NCI-H146 treated with DMSO at 0.1 percent for 48 hours (cell line): ENCODE measurements at regions not wholly inside any gene's neighbourhood (a gene's known extent, or its start where the extent isn't known, plus 50 kb on each side); places are given as distances from the start of the nearest gene placed in this dataset.
"Not testable (repeated sequence)": the region's sequence is repeated elsewhere in the genome, so short reads cannot be mapped to it uniquely, and the experiment has no call there.

Experiments
- DNase-seq: peaks from one replicate; lab custom pipeline; 2025; ENCODE audit not compliant: unreplicated experiment; lab: John Stamatoyannopoulos, UW

GRCh38 chr9:42325142-42325541, 141.7 kb downstream of the SPATA31A6 start:
- not testable (repeated sequence) for DNase-seq

- not testable (repeated sequence) for DNase-seq
Measured at GRCh38 chr9:42325561-42325960, 142.1 kb downstream of the SPATA31A6 start.

DNA sequence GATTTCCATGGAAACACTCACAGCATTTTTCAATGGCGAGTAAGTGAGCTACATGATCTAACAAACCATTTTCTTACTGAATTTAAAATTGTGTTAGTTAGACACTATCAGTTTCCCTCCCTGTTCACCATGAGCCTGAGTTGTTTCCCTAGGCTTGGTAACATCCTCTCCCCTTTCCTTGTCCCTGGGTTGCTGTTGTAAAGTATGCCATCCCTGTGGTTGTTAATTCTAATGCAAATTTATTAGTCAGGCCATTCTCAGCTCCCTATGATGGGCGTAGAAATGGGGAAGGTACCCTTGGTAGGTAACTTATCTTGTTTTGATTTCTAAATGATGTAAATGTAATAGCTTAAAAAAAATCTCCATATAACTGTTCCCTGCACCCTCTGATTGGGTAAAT, 143.0 kb downstream of the SPATA31A6 start:
- not testable (repeated sequence) for DNase-seq

GRCh38 chr9:42335342-42335741, 151.9 kb downstream of the SPATA31A6 start:
- DNase-seq: not testable (repeated sequence)

DNA sequence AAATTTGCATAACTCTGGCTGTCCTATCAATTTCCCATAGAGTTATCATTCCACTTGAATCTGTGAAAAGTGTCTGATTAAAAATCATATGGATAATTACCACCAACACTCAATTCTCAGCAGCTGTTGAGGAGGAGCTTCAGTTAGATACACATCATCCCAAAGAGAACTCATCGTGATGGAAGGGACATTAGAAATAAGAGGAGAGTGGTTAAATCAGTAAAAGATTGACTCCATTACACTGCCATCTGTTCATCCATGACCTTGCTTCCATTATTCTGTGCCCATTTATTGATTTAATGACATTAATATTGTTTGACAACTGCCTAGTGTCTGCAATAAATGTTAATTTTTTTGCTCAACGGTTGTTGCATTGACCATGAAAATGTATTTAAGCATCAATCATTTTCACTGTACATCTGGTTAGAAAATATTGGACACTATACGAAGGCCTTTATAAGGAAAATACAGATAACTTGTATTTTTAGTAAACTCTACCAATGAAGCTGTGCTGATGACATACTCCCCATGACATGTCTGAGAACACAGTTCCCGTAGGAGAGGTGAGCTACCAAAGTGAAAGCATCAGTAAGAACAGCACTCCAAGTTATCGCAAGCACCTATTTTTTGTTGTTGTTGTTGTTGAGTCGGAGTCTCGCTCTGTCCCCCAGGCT, 152.7 kb downstream of the SPATA31A6 start:
- peak; percentile 51 for DNase-seq

GRCh38 chr9:42338275-42338674, 154.8 kb downstream of the SPATA31A6 start:
- not testable (repeated sequence) for DNase-seq

- not testable (repeated sequence) for DNase-seq
Measured at GRCh38 chr9:42339671-42340434, 156.4 kb downstream of the SPATA31A6 start.

DNA sequence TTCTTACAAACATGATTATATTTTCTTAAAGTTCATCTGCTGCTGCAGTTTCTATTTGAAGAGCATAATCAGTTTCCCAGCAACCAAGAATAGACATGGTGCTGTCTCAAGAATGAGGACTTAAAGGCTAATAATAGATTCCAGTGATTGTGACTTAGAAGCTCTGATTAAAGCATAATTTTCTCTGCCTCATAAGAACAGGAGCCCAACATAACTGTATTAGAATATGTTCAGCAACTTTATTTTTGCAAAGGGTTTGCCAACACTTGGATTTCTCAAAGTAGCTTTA, 156.9 kb downstream of the SPATA31A6 start:
- DNase-seq: not testable (repeated sequence)

DNA sequence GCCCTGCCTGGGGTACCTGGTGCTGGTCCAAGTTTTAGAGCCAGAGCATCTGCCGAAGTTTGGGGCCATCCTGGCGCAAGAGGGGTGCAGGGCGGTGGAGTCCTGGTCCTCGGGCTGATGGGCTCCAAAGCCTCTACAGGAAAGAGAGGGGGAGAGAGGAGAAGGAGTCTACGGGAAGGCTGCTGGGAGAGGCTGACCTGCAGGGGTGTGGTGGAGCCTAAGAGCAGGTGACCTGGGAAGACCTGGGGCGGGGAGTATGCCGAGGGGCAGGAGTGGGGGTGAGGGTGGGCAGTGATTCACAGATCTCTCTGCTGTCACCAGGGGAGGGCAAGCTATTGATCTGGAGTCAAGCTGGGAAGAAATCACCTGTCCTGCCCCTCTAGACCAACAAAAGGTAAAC, 158.4 kb downstream of the SPATA31A6 start:
- not testable (repeated sequence) for DNase-seq

DNA sequence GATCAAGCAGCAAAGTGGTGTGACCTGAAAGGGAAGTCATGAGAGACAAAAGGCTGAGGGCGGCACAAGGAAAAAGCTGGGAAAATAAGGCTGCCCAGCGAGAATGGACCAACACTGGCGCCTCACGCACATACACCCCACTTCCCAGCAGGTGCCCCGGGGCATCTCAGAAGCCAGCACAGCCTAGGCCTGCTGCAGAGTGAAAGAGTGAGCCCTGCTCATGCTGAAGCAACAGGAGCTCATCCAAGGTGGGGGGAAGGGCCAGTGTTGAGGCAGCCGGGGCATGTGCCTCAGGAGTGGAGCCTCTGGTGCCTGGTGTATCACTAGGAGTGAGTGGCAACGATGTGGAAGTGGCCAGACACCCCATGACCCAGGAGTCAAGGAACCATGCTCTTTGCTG, 158.8 kb downstream of the SPATA31A6 start:
- DNase-seq: not testable (repeated sequence)

- not testable (repeated sequence) for DNase-seq
Measured at GRCh38 chr9:42344508-42344907, 161.0 kb downstream of the SPATA31A6 start.

- DNase-seq: not testable (repeated sequence)
Measured at GRCh38 chr9:42346916-42347315, 163.5 kb downstream of the SPATA31A6 start.

GRCh38 chr9:42349181-42349580, 165.7 kb downstream of the SPATA31A6 start:
- DNase-seq: not testable (repeated sequence)

- DNase-seq: not testable (repeated sequence)
Measured at GRCh38 chr9:42350412-42350811, 167.0 kb downstream of the SPATA31A6 start.

DNA sequence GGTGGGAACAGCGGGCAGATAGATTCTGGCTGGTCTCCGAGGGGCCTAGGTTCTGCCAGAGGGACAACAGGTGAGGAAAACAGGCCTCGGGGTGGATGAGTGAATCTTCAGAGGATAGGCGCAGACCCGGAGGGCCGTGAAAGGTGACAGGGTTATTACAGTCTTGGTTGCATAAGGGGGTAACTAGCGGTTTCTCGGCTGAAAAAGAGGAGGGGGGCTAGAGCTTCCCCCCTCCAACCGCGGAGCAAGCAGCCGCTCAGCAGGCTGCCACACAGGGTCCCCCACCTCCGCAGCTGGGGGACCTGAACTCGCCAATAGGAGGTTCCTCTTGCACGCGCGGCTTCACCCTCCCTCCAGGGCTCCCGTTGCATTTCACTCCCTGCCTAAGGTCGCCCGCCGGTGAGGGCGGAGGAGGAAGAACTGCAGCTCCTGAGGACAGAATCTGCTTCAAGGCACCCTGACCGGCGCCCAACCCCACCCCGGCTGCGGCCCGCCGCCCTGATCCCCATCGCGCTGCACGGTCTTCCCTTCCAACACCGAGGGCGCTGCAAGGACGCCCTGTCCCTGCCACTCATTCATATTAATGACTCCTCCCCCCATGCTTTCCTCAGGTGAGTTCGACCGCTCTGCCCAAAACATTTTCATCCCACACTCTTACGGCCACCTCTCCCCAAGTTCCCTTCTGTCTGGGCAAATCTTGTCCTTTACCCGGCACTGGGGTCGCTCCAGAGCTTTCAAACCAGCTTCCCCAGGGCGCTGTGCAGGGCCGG, 174.3 kb downstream of the SPATA31A6 start:
- DNase-seq: peak; percentile 26

- peak; percentile 93 for DNase-seq
Measured at GRCh38 chr9:42358626-42359247, 175.3 kb downstream of the SPATA31A6 start.

DNA sequence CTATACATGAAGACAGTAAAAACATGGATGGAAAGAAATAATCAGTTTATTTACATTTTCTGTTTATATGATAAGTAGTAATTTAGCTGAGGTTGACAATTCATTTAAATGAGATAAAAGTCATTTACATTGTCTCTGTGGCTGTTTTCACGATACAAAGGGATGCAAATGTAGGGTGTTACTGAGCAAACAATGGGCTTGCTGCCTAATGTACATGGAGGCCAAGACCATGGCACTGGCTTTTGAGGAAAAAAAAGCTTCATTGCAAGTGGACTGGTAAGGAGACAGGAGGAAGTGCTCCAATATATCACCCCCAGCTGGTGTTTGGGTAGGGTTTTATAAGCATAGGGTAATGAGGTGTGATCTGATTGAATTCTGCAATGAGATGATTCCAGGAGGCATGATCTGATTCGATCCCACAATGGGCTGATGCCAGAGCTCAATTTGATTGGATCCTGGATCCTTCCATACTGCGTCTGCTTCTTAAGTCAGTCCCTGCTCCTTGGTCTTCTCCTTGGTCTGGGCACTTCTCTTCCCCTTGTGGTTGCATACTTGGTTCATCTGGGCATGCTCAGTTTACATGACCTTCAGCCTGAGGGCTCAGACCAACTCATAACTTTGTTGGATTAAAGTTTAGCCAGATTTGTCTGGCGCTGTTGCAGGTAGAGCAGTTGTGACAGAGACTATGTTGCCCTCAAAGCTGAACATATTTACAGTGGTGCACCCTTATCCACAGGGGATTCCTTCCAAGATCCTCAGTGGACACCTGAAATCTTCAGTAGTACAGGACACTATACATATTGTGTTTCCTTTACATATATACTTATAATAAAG, 181.2 kb downstream of the SPATA31A6 start:
- not testable (repeated sequence) for DNase-seq

- not testable (repeated sequence) for DNase-seq
Measured at GRCh38 chr9:42365244-42365945, 181.9 kb downstream of the SPATA31A6 start.

GRCh38 chr9:42368279-42368881, 184.9 kb downstream of the SPATA31A6 start:
- not testable (repeated sequence) for DNase-seq
